Neutrophil (primary cell): ENCODE measurements at regions not wholly inside any gene's neighbourhood (a gene's known extent, or its start where the extent isn't known, plus 50 kb on each side); places are given as distances from the start of the nearest gene placed in this dataset.

ENCODE experiments used
- H3K27ac ChIP-seq: fragments of 200-600 bp; sonication (generic); 2 replicates; pipeline ENCODE4 v1.5.1; 2016; ENCODE audit warnings: mild to moderate bottlenecking, moderate library complexity
- H3K27me3 ChIP-seq: fragments of 200-600 bp; sonication (generic); 2 replicates; pipeline ENCODE4 v1.6.0; 2016; ENCODE audit warnings: mild to moderate bottlenecking
- H3K36me3 ChIP-seq: fragments of 200-600 bp; sonication (generic); 2 replicates; pipeline ENCODE4 v1.5.1; 2017
- H3K4me1 ChIP-seq, 2 experiments: fragments of 200-600 bp in 1 of 2; sonication (generic) in 1 of 2; 1 replicate in 1 of 2; 2 replicates in 1 of 2; pipeline versions ENCODE4 v1.5.1 to v1.6.1; 2013 to 2016; ENCODE audit warnings: low read depth in 1 of 2, low read length in 1 of 2, mild to moderate bottlenecking in 1 of 2, moderate library complexity in 1 of 2; ENCODE audit not compliant: control insufficient read depth in 1 of 2, insufficient read depth in 1 of 2
- H3K4me3 ChIP-seq, 2 experiments: fragments of 200-600 bp in 1 of 2; sonication (generic) in 1 of 2; 1 replicate in 1 of 2; 2 replicates in 1 of 2; pipeline ENCODE4 v1.5.1; 2013 to 2016; ENCODE audit warnings: low read depth in 1 of 2, low read length in 1 of 2, mild to moderate bottlenecking in 1 of 2, moderate library complexity in 1 of 2
- H3K9me3 ChIP-seq: fragments of 200-600 bp; sonication (generic); 2 replicates; pipeline ENCODE4 v1.5.1; 2016
- CTCF ChIP-seq: fragments of 200-600 bp; sonication (generic); IDR thresholded peaks from 2 replicates; pipeline ENCODE4 v1.5.1; 2016; ENCODE audit warnings: antibody characterized with exemption

GRCh38 chr2:611519-611918 is 65.7 kb downstream of the TMEM18 start:
- H3K27ac ChIP-seq = no peak overlapping the region
- no peaks in the 10 kb centered on the region for H3K4me1 ChIP-seq
- H3K36me3 ChIP-seq = no peaks in the 10 kb centered on the region
- no peaks in the 10 kb centered on the region for H3K9me3 ChIP-seq
- no peak overlapping the region for H3K4me3 ChIP-seq
- H3K27me3 ChIP-seq = no peaks in the 10 kb centered on the region
- TF ChIP-seq CTCF = no peak

- no peak for TF ChIP-seq CTCF
- H3K9me3 ChIP-seq = no peaks in the 10 kb centered on the region
- no peak overlapping the region for H3K27ac ChIP-seq
- H3K36me3 ChIP-seq = no peaks in the 10 kb centered on the region
- H3K4me3 ChIP-seq = no peak overlapping the region
- no peaks in the 10 kb centered on the region for H3K4me1 ChIP-seq
- no peaks in the 10 kb centered on the region for H3K27me3 ChIP-seq
These were observed 66.7 kb downstream of the TMEM18 start for GRCh38 chr2:610491-610890.

- no peak overlapping the region for H3K27ac ChIP-seq
These were observed 67.3 kb downstream of the TMEM18 start for GRCh38 chr2:609881-610280.

DNA sequence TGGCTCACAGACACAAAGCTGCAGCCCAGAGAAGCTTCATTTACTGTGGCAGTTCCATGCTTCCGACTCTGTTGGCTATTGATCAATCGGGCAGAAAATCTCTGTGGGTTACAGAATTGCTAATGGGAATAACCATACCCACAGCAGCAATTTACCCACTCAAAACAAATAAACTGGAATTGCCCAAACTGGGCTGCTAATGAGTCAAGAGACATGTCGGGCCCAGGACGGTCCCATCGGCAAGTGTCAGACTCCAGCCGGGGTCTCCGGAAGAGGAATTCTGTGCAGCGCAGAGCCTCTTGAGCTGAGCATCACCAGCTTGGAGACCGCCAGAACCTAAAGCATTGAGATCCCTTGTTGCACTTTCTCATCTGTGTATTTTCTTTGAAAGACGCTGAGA is 67.8 kb downstream of the TMEM18 start:
- H3K27me3 ChIP-seq = no peaks in the 10 kb centered on the region
- H3K27ac ChIP-seq = no peak overlapping the region
- H3K4me3 ChIP-seq = no peak overlapping the region
- no peaks in the 10 kb centered on the region for H3K9me3 ChIP-seq
- no peaks in the 10 kb centered on the region for H3K4me1 ChIP-seq
- no peak for TF ChIP-seq CTCF
- no peaks in the 10 kb centered on the region for H3K36me3 ChIP-seq

More at GRCh38 chr2:609881-610280, 67.3 kb downstream of the TMEM18 start:
- Histone ChIP-seq H3K9me3 (no peaks in the 10 kb centered on the region), H3K4me1 (no peaks in the 10 kb centered on the region), H3K27me3 (no peaks in the 10 kb centered on the region), H3K36me3 (no peaks in the 10 kb centered on the region), H3K4me3 (no peak overlapping the region)
- TF ChIP-seq CTCF = no peak

DNA sequence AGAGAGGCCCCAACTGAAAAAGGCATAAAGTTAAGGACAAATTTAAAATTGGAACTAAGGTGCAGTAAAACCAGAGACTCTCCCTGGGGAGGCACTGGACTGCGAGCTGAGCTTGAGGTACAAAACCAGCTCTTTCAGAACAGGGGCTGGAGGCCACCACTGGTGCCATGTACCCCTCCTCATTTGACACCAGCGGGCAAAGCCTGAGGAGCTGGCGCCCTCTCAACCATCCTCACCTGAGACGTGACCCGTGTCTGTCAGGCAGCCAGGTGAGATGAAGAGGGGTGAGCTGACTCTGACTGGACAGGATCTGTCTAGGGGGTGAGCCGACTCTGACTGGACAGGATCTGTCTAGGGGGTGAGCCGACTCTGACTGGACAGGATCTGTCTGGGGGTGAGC is 68.5 kb downstream of the TMEM18 start:
- Histone ChIP-seq H3K36me3 (no peaks in the 10 kb centered on the region), H3K9me3 (no peaks in the 10 kb centered on the region), H3K27me3 (no peaks in the 10 kb centered on the region), H3K4me1 (no peaks in the 10 kb centered on the region), H3K27ac (no peak overlapping the region), H3K4me3 (no peak overlapping the region)
- TF ChIP-seq CTCF = no peak

- H3K27me3 ChIP-seq = no peaks in the 10 kb centered on the region
- no peaks in the 10 kb centered on the region for H3K36me3 ChIP-seq
- H3K4me1 ChIP-seq = no peaks in the 10 kb centered on the region
- H3K27ac ChIP-seq = no peak overlapping the region
- H3K4me3 ChIP-seq = no peak overlapping the region
- no peak for TF ChIP-seq CTCF
- no peaks in the 10 kb centered on the region for H3K9me3 ChIP-seq
These were observed 68.9 kb downstream of the TMEM18 start for GRCh38 chr2:608297-608696.
